CD4-positive, CD25-positive, alpha-beta regulatory T cell (primary cell): ENCODE measurements at regions not wholly inside any gene's neighbourhood (a gene's known extent, or its start where the extent isn't known, plus 50 kb on each side); places are given as distances from the start of the nearest gene placed in this dataset.

Experiments
- ATAC-seq, 2 donors: fragments of 150-1000 bp; cut with Tn5 transposase; one replicate each; pipeline ENCODE4 v1.10.0; 2021; ENCODE audit warnings: low read depth in 2 of 2, moderate number of reproducible peaks in 2 of 2, moderate library complexity in 1 of 2
- DNase-seq, 3 donors: peaks; one replicate each; pipeline versions ENCODE4 v3.0.0 to v3.0.0-alpha.2; 2012 to 2022; ENCODE audit warnings: mixed read lengths in 1 of 3
- H3K27ac ChIP-seq: one replicate; pipeline ENCODE4 v1.7.0; 2013; ENCODE audit warnings: mild to moderate bottlenecking, low read length; ENCODE audit not compliant: insufficient read depth, poor library complexity, severe bottlenecking
- H3K27me3 ChIP-seq: one replicate; pipeline ENCODE4 v1.7.0; 2013; ENCODE audit warnings: low read length; ENCODE audit not compliant: control insufficient read depth, insufficient read depth
- H3K36me3 ChIP-seq: one replicate; pipeline ENCODE4 v1.7.0; 2013; ENCODE audit warnings: mild to moderate bottlenecking, low read length, moderate library complexity; ENCODE audit not compliant: control insufficient read depth, insufficient read depth
- H3K4me1 ChIP-seq: 2 replicates; pipeline ENCODE4 v1.7.0; 2013; ENCODE audit warnings: mild to moderate bottlenecking, low read length; ENCODE audit not compliant: insufficient read depth, control insufficient read depth, poor library complexity, severe bottlenecking
- H3K4me3 ChIP-seq: one replicate; pipeline ENCODE4 v1.7.0; 2013; ENCODE audit warnings: low read depth, mild to moderate bottlenecking, low read length, moderate library complexity
- H3K9me3 ChIP-seq, 2 experiments: 1 replicate in 1 of 2; 2 replicates in 1 of 2; pipeline ENCODE4 v1.7.0; 2013; ENCODE audit warnings: low read length in 2 of 2, mild to moderate bottlenecking in 1 of 2, moderate library complexity in 1 of 2; ENCODE audit not compliant: control insufficient read depth in 2 of 2
- H3K27ac Mint-ChIP-seq, 3 donors: one replicate each; pipeline ENCODE4 v1.8.0; 2020 to 2022; ENCODE audit warnings: mild to moderate bottlenecking in 3 of 3, mixed read lengths in 3 of 3, moderate library complexity in 2 of 3
- H3K27me3 Mint-ChIP-seq: one replicate; pipeline ENCODE4 v1.8.0; 2022; ENCODE audit warnings: mild to moderate bottlenecking, mixed read lengths
- H3K36me3 Mint-ChIP-seq: one replicate; pipeline ENCODE4 v1.8.0; 2020; ENCODE audit warnings: mixed read lengths
- H3K4me1 Mint-ChIP-seq, 4 donors: one replicate each; pipeline ENCODE4 v1.8.0; 2020 to 2022; ENCODE audit warnings: mixed read lengths in 4 of 4, mild to moderate bottlenecking in 1 of 4
- H3K4me3 Mint-ChIP-seq, 4 donors: one replicate each; pipeline ENCODE4 v1.8.0; 2020 to 2022; ENCODE audit warnings: mild to moderate bottlenecking in 4 of 4, mixed read lengths in 4 of 4, moderate library complexity in 3 of 4
- H3K9me3 Mint-ChIP-seq, 7 donors: one replicate each; pipeline ENCODE4 v1.8.0; 2020 to 2022; ENCODE audit warnings: mixed read lengths in 7 of 7, mild to moderate bottlenecking in 3 of 7, moderate library complexity in 2 of 7

DNA sequence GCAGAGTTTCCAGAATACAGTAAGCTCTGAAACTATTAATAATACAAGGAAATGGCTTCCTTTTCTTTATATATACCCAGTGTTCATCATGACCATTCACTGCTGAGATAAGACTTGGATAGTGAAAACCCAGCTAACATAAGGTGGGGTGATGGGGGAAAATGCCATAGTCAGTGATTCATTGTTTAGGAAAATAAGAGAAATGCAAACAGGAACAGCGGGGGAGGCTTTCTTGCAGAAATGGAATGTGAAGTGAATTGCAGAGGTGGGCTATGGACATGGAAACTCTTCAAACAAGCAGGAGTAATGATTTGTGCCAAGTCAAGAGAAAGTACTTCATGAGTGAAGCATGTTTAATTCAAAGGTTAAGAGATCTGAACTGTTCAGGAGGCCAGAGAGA, 519.4 kb downstream of the TDRD15 start:
- H3K27me3 Mint-ChIP-seq = no peaks in the 10 kb centered on the region
- H3K36me3 ChIP-seq = no peaks in the 10 kb centered on the region
- H3K9me3 Mint-ChIP-seq = peaks cover 2 to 26% (median 6%) of the 10 kb centered on the region in 7 donors
- no peaks in the 10 kb centered on the region for H3K4me1 Mint-ChIP-seq
- DNase-seq = no peak
- no peak overlapping the region for H3K27ac ChIP-seq
- H3K36me3 Mint-ChIP-seq = no peaks in the 10 kb centered on the region
- no peak overlapping the region for H3K4me3 ChIP-seq
- H3K27me3 ChIP-seq = no peaks in the 10 kb centered on the region
- peaks cover 0 to 4% of the 10 kb centered on the region in 2 experiments for H3K9me3 ChIP-seq
- no peak overlapping the region for H3K4me3 Mint-ChIP-seq
- no peak overlapping the region for H3K27ac Mint-ChIP-seq
- no peak for ATAC-seq
- no peaks in the 10 kb centered on the region for H3K4me1 ChIP-seq

DNA sequence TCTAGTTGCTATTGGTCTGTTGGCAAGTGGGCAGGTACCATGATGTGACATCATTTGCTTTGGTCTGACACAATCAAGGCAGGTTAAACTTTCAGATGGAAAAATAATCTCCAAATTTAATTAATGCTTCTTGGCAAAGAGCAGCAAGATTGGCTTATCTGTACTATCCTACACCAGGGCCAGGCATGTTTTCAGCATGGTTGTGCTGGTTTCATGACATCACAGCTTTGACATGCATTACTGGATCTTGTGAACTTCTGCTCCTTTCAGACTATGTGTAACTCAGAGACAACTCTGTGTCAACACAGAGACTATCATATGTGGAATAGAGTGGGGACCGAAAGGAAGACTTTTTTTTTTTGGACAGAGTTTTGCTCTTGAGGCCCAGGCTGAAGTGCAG, 520.5 kb downstream of the TDRD15 start:
- ATAC-seq (no peak), DNase-seq (no peak)
- Mint-ChIP-seq H3K27ac (no peak overlapping the region), H3K4me3 (no peak overlapping the region), H3K27me3 (no peaks in the 10 kb centered on the region), H3K36me3 (no peaks in the 10 kb centered on the region), H3K4me1 (no peaks in the 10 kb centered on the region), H3K9me3 (peaks cover 2 to 27% (median 8%) of the 10 kb centered on the region in 7 donors)
- H3K4me1 ChIP-seq = no peaks in the 10 kb centered on the region
- H3K4me3 ChIP-seq = no peak overlapping the region
- H3K36me3 ChIP-seq = no peaks in the 10 kb centered on the region
- no peak overlapping the region for H3K27ac ChIP-seq
- no peaks in the 10 kb centered on the region for H3K27me3 ChIP-seq
- peaks cover 0 to 4% of the 10 kb centered on the region in 2 experiments for H3K9me3 ChIP-seq

DNA sequence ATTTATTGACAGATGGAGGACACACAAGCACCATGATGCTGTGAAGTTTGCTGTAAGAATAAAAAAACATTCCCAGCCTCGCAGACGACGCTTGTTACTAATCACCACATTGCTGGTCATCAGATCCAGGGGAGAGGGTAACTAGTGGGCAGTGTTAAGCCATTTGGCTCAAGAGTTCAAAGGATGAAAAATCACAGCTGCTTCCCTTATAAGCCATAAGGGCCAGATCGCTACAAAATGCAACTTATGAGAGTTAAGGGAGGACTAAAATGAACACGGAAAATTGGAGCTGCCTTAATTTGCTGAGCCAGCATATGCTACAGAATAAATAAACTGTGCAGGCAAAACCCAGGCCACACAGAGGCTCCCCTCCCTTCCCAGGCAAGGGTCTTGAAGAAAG, 522.6 kb downstream of the TDRD15 start:
- H3K9me3 ChIP-seq = peaks cover 0 to 4% of the 10 kb centered on the region in 2 experiments
- H3K36me3 ChIP-seq = no peaks in the 10 kb centered on the region

DNA sequence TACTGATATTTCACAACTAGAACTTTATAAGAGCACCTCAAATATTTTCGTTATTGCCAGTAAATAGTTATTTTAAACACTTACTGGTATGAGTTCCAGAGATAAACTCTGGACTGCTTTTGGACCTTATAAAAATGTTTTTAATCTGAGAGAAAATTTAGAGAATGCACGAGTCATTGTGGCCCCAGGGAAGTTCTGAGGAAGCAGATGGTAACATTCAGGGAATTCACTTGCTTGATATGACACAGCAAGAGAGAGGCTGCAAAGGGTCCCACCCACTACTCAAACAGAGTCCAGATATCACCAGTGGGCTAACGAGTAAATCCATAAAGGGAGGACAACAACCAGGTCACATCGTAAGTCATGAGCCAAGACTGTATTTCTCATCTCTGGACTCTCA, 526.8 kb downstream of the TDRD15 start:
- no peak overlapping the region for H3K4me3 ChIP-seq
- no peaks in the 10 kb centered on the region for H3K36me3 ChIP-seq
- Mint-ChIP-seq H3K27ac (no peak overlapping the region), H3K4me1 (no peaks in the 10 kb centered on the region), H3K4me3 (no peak overlapping the region), H3K27me3 (no peaks in the 10 kb centered on the region), H3K9me3 (peaks cover 0 to 18% (median 7%) of the 10 kb centered on the region in 7 donors), H3K36me3 (no peaks in the 10 kb centered on the region)
- no peak overlapping the region for H3K27ac ChIP-seq
- DNase-seq (no peak), ATAC-seq (no peak)
- no peaks in the 10 kb centered on the region for H3K9me3 ChIP-seq
- H3K27me3 ChIP-seq = no peaks in the 10 kb centered on the region
- H3K4me1 ChIP-seq = no peaks in the 10 kb centered on the region

More for the DNA sequence above, 522.6 kb downstream of the TDRD15 start:
- DNase-seq (no peak), ATAC-seq (no peak)
- Histone ChIP-seq H3K4me1 (no peaks in the 10 kb centered on the region), H3K27ac (no peak overlapping the region), H3K4me3 (no peak overlapping the region), H3K27me3 (no peaks in the 10 kb centered on the region)
- Mint-ChIP-seq H3K9me3 (peaks cover 1 to 38% (median 6%) of the 10 kb centered on the region in 7 donors), H3K4me3 (no peak overlapping the region), H3K27me3 (no peaks in the 10 kb centered on the region), H3K27ac (no peak overlapping the region), H3K36me3 (no peaks in the 10 kb centered on the region), H3K4me1 (no peaks in the 10 kb centered on the region)

DNA sequence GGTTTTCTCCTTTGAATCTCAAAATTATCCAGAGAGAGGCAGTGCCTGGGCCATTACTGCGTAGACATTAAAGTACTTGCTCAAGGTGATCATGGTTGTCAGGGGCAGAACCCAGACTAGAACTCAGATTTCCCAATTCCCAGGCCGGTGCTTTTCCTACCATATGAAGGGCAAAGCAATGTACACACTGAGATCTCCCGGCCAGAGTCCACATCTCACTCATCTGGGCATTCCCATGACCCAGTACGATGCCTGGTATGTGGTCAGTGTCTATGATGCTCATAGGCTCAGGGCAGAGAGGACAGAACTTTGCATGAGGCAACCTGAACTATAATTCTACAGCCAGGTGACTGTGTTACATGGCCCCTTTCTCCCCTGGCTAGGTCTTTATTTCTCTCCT, 531.4 kb downstream of the TDRD15 start:
- ATAC-seq = no peak
- DNase-seq = no peak
- no peak overlapping the region for H3K27ac Mint-ChIP-seq
- H3K4me1 ChIP-seq = no peaks in the 10 kb centered on the region
- H3K27me3 ChIP-seq = no peaks in the 10 kb centered on the region
- H3K36me3 Mint-ChIP-seq = no peaks in the 10 kb centered on the region
- H3K4me1 Mint-ChIP-seq = no peaks in the 10 kb centered on the region
- no peaks in the 10 kb centered on the region for H3K36me3 ChIP-seq
- no peaks in the 10 kb centered on the region for H3K27me3 Mint-ChIP-seq
- H3K9me3 Mint-ChIP-seq = peaks cover 0 to 16% (median 4%) of the 10 kb centered on the region in 7 donors
- H3K27ac ChIP-seq = no peak overlapping the region
- no peak overlapping the region for H3K4me3 ChIP-seq
- H3K4me3 Mint-ChIP-seq = no peak overlapping the region
- H3K9me3 ChIP-seq = no peaks in the 10 kb centered on the region

DNA sequence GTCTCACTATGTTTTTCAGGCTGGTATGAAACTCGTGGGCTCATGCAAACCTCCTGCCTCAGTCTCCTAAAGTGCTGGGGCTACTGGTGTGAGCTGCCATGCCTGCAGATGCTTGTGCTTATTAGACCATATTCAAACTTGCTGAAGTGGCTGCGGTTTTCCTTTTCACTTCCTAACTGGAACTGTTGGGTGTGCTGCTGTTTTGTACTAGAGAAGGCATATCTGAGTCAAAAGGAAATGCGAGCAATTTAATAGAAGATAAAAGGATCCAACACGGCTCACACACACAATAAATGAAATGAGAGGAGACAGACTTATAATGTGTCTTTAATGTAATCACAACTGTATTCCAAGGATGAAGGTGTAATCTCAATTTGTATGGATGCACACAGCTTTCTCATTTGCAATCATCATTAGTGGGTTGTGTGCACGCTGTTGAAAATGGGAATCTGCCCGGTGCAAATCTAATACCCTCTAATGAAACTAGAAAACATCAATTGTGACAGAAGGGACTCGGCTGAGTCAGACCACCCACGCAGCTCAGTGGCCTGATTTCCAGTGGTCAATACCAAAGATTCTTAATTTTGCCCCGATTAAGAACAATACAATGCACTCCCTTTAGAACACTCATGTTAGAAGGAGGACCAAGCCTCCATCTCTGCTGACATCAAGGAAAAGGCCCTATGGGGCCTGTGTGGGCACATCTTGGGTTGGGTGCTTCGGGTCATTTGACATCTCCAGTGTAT, 532.7 kb downstream of the TDRD15 start:
- H3K4me3 Mint-ChIP-seq = no peak overlapping the region
- H3K36me3 ChIP-seq = no peaks in the 10 kb centered on the region

DNA sequence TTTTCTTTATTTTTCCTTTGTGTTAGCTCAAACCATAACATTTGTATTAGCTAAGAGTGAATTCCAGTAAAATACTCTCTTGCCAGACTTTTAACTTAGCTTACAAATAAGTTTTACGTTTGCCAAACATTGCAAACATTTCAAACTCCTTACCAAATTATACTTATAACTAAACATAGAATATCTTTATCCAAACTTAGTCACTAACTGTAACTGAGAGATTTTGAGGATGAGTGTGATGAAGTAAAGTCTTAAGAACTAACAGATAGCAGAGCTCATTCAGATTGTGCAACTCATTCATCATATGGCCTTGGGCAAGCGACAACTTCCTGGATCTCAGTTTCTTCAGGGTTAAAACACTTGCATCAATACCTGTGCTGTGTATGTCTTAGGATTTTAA, 533.7 kb downstream of the TDRD15 start:
- no peak overlapping the region for H3K4me3 Mint-ChIP-seq
- H3K27me3 ChIP-seq = no peaks in the 10 kb centered on the region
- no peak for DNase-seq
- H3K27ac ChIP-seq = no peak overlapping the region
- no peaks in the 10 kb centered on the region for H3K36me3 ChIP-seq
- no peaks in the 10 kb centered on the region for H3K4me1 ChIP-seq
- H3K27ac Mint-ChIP-seq = no peak overlapping the region
- no peaks in the 10 kb centered on the region for H3K27me3 Mint-ChIP-seq
- no peaks in the 10 kb centered on the region for H3K9me3 ChIP-seq
- H3K4me1 Mint-ChIP-seq = no peaks in the 10 kb centered on the region
- H3K36me3 Mint-ChIP-seq = no peaks in the 10 kb centered on the region
- H3K4me3 ChIP-seq = no peak overlapping the region
- ATAC-seq = no peak
- peaks cover 0 to 10% (median 1%) of the 10 kb centered on the region in 7 donors for H3K9me3 Mint-ChIP-seq

More for the DNA sequence above, 532.7 kb downstream of the TDRD15 start:
- Histone ChIP-seq H3K4me1 (no peaks in the 10 kb centered on the region), H3K27me3 (no peaks in the 10 kb centered on the region), H3K4me3 (no peak overlapping the region), H3K27ac (no peak overlapping the region), H3K9me3 (no peaks in the 10 kb centered on the region)
- H3K36me3 Mint-ChIP-seq = no peaks in the 10 kb centered on the region
- H3K27me3 Mint-ChIP-seq = no peaks in the 10 kb centered on the region
- H3K4me1 Mint-ChIP-seq = no peaks in the 10 kb centered on the region
- peaks cover 0 to 15% (median 3%) of the 10 kb centered on the region in 7 donors for H3K9me3 Mint-ChIP-seq
- no peak overlapping the region for H3K27ac Mint-ChIP-seq
- ATAC-seq (no peak), DNase-seq (no peak)

DNA sequence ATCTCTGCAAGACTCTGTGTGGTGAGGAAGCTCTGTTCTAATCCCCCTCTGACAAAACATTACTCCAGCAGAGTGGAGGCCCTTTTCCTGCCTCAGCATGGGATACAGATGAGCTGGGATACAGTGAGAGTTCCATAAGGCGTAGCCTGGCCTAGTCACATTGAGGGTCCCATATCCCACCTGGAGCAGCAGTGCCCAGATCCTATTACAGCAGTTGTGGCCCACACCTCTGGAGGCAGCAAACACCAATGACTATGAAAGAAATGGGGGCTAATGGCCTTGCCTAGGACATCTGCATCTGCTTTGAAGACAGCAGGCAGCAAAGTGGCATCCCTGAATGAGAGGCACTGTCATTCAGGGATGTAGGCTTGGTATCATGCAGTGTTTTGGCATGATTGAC, 534.5 kb downstream of the TDRD15 start:
- no peak overlapping the region for H3K27ac ChIP-seq
- Mint-ChIP-seq H3K27ac (no peak overlapping the region), H3K4me1 (no peaks in the 10 kb centered on the region), H3K9me3 (peaks cover 0 to 7% (median 3%) of the 10 kb centered on the region in 7 donors), H3K4me3 (no peak overlapping the region), H3K27me3 (no peaks in the 10 kb centered on the region), H3K36me3 (no peaks in the 10 kb centered on the region)
- H3K9me3 ChIP-seq = no peaks in the 10 kb centered on the region
- H3K36me3 ChIP-seq = no peaks in the 10 kb centered on the region
- H3K27me3 ChIP-seq = no peaks in the 10 kb centered on the region
- DNase-seq = no peak
- no peak overlapping the region for H3K4me3 ChIP-seq
- H3K4me1 ChIP-seq = no peaks in the 10 kb centered on the region
- ATAC-seq = no peak
